Stomach (tissue), 4 donors: ENCODE measurements at regions not wholly inside any gene's neighbourhood (a gene's known extent, or its start where the extent isn't known, plus 50 kb on each side); places are given as distances from the start of the nearest gene placed in this dataset.

Experiments used
- CTCF ChIP-seq, 7 experiments: fragments of 450-650 bp in 4 of 7; fragments of 200-600 bp in 3 of 7; sonication (generic) in 3 of 7; IDR thresholded peaks; one replicate each; pipeline ENCODE4 v1.5.1; 2016 to 2019; ENCODE audit warnings: antibody characterized with exemption in 7 of 7, control low read depth in 2 of 7, mild to moderate bottlenecking in 1 of 7
- POLR2A ChIP-seq, 4 donors: fragments of 450-650 bp; IDR thresholded peaks; one replicate each; pipeline ENCODE4 v1.6.1; 2016; ENCODE audit warnings: antibody characterized with exemption in 4 of 4, control low read depth in 2 of 4, mild to moderate bottlenecking in 1 of 4, moderate library complexity in 1 of 4
- POLR2AphosphoS5 ChIP-seq, 3 donors: sonication (generic); formaldehyde crosslinking; IDR thresholded peaks; one replicate each; pipeline ENCODE4 v1.6.1; 2016; ENCODE audit warnings: antibody characterized with exemption in 3 of 3

GRCh38 chr15:47301481-47301880, 415.8 kb upstream of the SEMA6D start:
- no peak for TF ChIP-seq CTCF (IDR thresholded peaks at IDR 0.05)
- TF ChIP-seq POLR2A (IDR thresholded peaks at IDR 0.05) = no peak
- no peak for TF ChIP-seq POLR2AphosphoS5 (IDR thresholded peaks at IDR 0.05)
